ENCODE measurements at regions not wholly inside any gene's neighbourhood (a gene's known extent, or its start where the extent isn't known, plus 50 kb on each side); places are given as distances from the start of the nearest gene placed in this dataset.

DNA sequence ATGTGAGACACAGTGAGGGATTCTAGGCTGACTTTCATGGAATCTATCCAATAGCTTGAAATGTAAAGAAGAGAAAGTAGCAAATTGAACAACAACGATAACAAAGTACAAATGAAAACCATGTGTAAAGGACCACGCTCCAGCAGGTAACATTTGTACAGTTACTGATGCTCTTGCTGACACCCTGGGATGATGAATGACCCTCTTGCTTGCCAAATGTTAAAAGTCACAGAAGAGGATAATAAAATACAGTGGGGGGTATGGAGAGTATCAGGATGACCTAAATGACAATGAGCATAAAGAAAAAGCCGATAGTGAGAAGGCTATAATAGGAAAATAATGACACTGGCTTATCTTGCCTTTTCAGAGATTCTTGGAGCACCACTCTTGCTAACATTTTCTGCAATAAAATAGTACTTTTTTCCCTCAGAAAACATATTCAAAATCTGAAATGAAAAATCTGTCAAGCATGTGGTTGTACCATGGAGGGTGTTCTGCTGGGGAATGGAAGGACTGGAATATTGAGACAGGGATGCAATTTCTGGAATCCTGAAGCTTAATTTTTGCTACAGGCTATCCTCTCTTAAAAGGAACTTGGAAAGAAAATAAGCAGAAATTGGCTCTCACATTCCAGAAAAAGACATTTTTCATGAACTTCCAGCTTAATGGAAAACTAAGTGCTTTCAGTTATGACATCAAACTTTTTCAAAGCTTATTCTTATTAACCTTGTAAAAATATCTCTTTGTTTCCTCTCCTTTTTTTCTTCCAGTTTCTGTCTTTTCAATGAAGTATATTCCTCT lies 303.2 kb upstream of the GHITM start:
- ATAC-seq (no peak), DNase-seq (no peak)
- WGBS (ENCODE audit: insufficient coverage, low coverage, low lambda C conversion rate, missing lambda C conversion rate): 56% methylated on average over 3 of the region's 3 CpGs
- Histone ChIP-seq H3K36me3 (no peaks in the 10 kb centered on the region), H3K9me3 (no peaks in the 10 kb centered on the region), H3K27me3 (no peaks in the 10 kb centered on the region), H3K4me3 (no peak overlapping the region), H3K27ac (no peak overlapping the region), H3K4me1 (no peaks in the 10 kb centered on the region)
- intact Hi-C loops (cut with DNase I): no loop called here
- TF ChIP-seq, protein P1, sequence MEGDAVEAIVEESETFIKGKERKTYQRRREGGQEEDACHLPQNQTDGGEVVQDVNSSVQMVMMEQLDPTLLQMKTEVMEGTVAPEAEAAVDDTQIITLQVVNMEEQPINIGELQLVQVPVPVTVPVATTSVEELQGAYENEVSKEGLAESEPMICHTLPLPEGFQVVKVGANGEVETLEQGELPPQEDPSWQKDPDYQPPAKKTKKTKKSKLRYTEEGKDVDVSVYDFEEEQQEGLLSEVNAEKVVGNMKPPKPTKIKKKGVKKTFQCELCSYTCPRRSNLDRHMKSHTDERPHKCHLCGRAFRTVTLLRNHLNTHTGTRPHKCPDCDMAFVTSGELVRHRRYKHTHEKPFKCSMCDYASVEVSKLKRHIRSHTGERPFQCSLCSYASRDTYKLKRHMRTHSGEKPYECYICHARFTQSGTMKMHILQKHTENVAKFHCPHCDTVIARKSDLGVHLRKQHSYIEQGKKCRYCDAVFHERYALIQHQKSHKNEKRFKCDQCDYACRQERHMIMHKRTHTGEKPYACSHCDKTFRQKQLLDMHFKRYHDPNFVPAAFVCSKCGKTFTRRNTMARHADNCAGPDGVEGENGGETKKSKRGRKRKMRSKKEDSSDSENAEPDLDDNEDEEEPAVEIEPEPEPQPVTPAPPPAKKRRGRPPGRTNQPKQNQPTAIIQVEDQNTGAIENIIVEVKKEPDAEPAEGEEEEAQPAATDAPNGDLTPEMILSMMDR (IDR thresholded peaks at IDR 0.05): no peak
- TF ChIP-seq POLR2A (IDR thresholded peaks at IDR 0.05): no peak

DNA sequence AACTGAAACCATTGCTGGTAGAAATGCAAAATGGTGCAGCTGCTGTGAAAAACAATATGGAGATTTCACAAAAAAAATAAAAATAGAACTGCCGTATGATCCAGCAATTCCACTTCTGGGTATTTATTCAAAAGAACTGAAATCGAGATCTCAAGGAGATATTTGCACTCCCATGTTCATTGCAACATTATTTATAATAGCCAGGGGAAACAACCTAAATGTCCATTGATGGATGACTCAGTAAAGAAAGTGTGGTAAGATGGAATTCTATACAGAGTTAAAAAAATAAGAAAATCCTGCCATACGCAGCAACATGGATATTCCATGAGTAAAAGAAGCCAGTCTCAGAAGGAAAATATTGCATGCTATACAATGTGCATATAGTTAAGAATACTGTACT lies 290.6 kb upstream of the GHITM start:
- Histone ChIP-seq H3K4me3 (no peak overlapping the region), H3K27me3 (no peaks in the 10 kb centered on the region), H3K36me3 (no peaks in the 10 kb centered on the region), H3K27ac (no peak overlapping the region), H3K4me1 (no peaks in the 10 kb centered on the region), H3K9me3 (no peaks in the 10 kb centered on the region)
- 56% methylated on average over 3 of the region's 3 CpGs for WGBS (ENCODE audit: insufficient coverage, low coverage, low lambda C conversion rate, missing lambda C conversion rate)
- intact Hi-C loops (cut with DNase I): no loop called here
- no peak for TF ChIP-seq POLR2A (IDR thresholded peaks at IDR 0.05)
- TF ChIP-seq, protein P1 (IDR thresholded peaks at IDR 0.05): no peak
- ATAC-seq (no peak), DNase-seq (no peak)

GRCh38 chr10:83849150-83849549 lies 290.2 kb upstream of the GHITM start:
- TF ChIP-seq POLR2A (IDR thresholded peaks at IDR 0.05): no peak
- TF ChIP-seq, protein P1 (IDR thresholded peaks at IDR 0.05): no peak
- ATAC-seq (no peak), DNase-seq (no peak)
- H3K27ac ChIP-seq: no peak overlapping the region
- no peaks in the 10 kb centered on the region for H3K9me3 ChIP-seq
- no peaks in the 10 kb centered on the region for H3K27me3 ChIP-seq
- no peak overlapping the region for H3K4me3 ChIP-seq
- intact Hi-C loops (cut with DNase I): no loop called here
- H3K4me1 ChIP-seq: no peaks in the 10 kb centered on the region
- no peaks in the 10 kb centered on the region for H3K36me3 ChIP-seq

- H3K4me3 ChIP-seq: no peak overlapping the region
- H3K27ac ChIP-seq: no peak overlapping the region
- no peaks in the 10 kb centered on the region for H3K4me1 ChIP-seq
- intact Hi-C loops (cut with DNase I): no loop called here
- no peak for TF ChIP-seq POLR2A (IDR thresholded peaks at IDR 0.05)
- TF ChIP-seq, protein P1 (IDR thresholded peaks at IDR 0.05): no peak
- no peak for DNase-seq
- no peak for ATAC-seq
- H3K9me3 ChIP-seq: no peaks in the 10 kb centered on the region
- H3K36me3 ChIP-seq: no peaks in the 10 kb centered on the region
- WGBS (ENCODE audit: insufficient coverage, low coverage, low lambda C conversion rate, missing lambda C conversion rate): 29% methylated on average over 1 of the region's 1 CpG
- H3K27me3 ChIP-seq: no peaks in the 10 kb centered on the region
These were observed 287.2 kb upstream of the GHITM start for GRCh38 chr10:83852146-83852545.

GRCh38 chr10:83862723-83863122 lies 276.6 kb upstream of the GHITM start:
- ATAC-seq: peak in 1 of 4 donors; percentile 34
- Histone ChIP-seq H3K27me3 (no peaks in the 10 kb centered on the region), H3K4me3 (no peak overlapping the region), H3K36me3 (no peaks in the 10 kb centered on the region), H3K4me1 (peaks cover 0 to 13% (median 6%) of the 10 kb centered on the region in 4 donors), H3K9me3 (no peaks in the 10 kb centered on the region), H3K27ac (no peak overlapping the region)
- DNase-seq: peak in 1 of 3 donors; percentile 55
- intact Hi-C loops (cut with DNase I): no loop called here
- TF ChIP-seq, protein P1 (IDR thresholded peaks at IDR 0.05): no peak
- no peak for TF ChIP-seq POLR2A (IDR thresholded peaks at IDR 0.05)
